ENCODE measurements at regions not wholly inside any gene's neighbourhood (a gene's known extent, or its start where the extent isn't known, plus 50 kb on each side); places are given as distances from the start of the nearest gene placed in this dataset.
"Not testable (repeated sequence)": the region's sequence is repeated elsewhere in the genome, so short reads cannot be mapped to it uniquely, and the experiment has no call there.

DNA sequence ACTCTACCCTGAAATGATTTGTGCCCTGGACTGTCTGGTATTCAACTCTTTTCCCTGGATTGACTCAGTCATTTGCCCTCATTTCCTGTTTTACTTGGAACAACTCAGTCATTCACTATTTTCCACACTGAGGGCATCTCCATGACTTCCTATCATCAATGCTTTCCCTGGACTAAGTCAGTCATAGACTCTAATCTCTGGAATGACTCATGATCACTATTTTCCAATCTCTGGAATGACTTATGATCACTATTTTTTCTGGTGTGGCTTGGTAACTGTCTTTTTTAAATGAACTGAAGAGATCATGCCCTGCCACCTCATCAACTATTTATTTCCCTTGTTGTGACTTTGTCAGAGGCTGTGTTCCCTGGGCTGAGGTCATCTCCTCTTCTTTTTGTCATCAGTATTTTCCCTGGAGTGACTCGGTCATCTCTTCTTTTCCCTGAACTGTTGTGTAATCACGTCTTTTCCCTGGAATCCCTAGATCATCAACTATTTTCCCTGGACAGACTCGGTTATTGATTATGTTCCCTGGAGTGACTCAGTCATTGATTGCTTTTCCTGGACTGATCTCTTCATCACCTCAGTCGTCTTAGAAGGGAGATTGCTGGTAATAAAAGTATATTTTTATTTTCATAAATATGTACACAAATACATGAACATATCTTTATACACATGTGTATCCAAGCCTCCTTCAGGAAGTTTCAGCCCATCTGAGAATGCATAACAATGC is 327.1 kb upstream of the VCX start:
- no peak for DNase-seq (ENCODE audit: low read depth)

DNA sequence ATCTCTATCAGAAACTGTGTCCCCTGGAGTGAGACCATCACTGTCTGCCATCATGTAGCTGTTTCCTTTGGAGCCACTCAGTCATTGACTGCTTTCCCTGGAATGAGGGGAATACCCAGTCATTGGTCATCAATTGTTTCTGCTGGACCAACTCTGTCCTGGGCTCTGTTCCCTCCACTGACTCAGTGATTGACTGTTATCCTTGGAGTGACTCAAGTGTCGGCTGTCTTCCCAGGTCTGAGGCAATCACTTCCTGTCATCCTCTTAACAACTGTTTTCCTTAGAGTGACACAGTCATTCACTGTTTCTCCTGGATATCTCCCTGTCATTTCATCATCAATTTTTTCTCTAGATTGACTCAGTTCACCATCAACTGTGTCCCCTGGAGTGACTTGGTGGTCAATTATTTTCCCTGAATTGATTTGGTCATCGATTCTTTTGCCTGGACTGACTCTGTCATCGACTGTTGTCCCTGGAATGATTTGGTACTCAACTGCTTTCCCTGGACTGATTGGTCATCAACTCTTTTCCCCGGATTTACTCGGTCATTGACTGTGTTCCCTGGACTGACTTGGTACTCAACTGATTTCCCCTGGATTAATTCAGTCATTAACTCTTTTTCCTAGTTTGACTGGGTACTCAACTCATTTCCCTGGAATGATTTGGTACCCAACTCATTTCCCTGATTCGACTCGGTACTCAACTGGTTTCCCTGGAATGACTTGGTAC is 327.9 kb upstream of the VCX start:
- peak; percentile 1 for DNase-seq (ENCODE audit: low read depth)

DNA sequence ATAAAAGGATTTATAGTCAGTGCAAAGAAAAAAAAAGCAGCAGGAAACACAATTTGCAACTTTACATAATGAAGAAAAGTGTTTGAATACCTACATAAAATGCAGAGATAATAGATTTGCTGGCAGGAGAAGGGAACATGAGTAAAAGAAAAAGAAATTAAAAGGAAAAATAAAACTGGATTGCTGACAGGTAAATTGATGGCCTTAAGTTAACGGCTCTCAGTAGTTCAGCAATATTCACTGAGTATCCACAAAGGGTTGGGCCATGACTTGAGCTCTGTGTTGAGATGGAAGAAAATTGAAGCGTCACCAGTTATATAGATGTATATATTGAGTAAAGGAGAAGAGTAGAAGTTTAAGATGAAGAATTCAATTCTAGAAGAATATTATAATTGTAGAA is 330.1 kb upstream of the VCX start:
- no peak for DNase-seq (ENCODE audit: low read depth)

DNA sequence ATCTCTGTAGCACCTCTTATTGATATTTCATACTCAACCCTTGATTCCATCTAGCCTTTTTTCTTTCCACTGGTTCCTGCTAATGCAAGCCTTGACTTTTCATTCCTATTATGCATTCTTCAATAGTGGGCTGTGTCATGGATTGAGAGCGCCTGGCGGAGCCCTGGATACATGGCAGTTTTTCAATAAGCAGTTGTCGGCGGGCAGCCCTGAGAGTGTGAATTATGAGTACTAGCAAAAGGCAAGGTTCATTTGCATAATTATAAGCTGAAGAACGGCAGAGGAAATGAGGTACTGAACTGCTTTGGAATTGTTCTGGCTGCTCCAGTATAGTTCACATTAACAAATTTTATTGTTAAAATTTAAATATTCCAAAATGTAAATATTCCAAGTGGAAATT is 339.7 kb upstream of the VCX start:
- DNase-seq (ENCODE audit: low read depth): no peak

DNA sequence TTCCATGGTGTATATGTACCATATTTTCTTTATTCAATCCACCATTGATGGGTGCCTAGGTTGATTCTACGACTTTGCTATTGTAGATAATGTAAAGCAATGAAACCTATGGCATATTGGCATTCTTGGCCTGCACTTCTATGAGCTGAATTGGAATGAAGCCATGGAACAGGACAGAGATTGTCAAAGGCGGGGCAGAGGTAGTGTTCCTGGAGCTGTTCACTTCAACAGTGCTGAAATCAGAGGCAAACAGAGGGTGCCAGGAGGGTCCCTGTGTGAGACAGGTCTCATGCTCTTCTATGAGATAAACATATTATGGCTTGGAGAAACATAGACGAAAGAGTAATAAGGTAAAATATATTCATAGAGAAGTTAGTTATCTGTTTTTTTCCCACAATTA is 342.6 kb upstream of the VCX start:
- no peak for DNase-seq (ENCODE audit: low read depth)

DNA sequence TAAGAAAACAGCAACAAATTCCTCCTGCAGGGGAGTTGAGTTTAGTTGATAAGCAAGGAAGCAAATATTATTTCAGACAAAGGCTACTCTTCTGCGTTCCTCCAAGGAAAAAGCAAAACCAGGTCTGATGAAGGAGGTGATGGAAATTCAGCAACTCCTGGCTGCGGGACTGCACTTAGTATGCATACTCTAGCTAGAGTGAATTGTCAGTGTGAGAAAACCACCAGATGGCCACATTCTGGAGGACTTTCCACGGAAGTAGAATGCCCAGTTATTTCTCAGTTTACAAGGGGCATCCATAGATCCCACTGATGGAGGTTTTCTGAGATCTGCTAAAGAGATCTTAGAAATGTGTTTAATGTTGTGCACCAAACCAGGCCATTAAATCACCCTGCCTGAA is 338.6 kb upstream of the PUDP start:
- no peak for DNase-seq (ENCODE audit: low read depth)

DNA sequence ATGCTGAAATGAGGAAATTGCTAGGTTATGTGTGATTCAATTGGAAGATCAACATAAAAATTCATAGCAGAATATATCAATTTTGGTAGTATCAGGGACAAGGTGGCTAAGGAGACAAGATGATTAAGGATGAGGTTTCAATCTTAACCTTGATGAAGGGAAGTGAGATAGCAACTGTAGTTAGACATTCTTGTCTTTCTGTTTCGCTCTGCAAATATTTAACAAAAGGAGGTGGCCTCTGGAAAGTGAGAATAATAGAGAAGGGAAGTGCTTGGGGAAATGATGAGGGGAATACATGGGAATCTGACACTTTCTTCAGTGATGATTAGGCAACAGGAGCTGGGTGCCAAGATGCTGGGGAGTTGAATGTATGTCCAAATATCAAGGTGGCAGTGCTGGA is 337.1 kb upstream of the PUDP start:
- no peak for DNase-seq (ENCODE audit: low read depth)

DNA sequence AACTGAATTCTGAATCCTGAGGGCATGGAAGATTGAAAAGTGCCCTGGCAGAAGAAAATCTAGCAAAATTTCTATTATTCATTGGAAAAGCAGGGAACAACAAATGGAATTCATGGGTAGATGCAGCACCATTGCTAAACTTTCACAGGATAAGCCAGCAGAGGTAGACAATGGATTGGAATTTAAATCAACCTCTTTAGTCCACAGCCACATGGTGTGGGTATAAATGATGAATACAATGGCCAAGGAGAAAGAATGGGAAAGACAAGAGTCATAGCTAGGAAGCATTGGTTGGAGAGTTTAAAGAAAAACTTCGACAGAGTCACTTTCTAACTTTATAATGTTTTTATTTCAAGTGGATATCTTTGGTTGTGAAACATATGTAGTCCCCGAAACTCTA is 332.8 kb upstream of the PUDP start:
- DNase-seq (ENCODE audit: low read depth): no peak

DNA sequence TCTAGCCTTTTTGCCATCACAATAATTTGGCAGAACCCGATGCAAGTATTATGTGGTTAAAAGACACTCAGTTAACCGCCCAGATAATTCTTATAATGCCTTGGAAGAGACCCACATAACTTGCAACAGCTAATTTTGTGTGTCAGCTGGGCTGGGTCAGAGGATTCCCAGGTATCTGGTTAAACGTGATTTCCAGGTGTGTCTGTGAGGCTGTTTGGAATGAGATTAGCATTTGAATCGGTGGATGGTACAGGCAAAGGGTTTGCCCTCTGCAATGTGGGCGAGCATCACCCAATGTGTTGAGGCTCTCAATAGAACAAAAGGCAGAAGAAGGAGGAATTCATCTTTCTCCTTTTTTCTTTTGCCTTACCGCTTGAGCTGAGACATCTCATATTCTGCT is 314.2 kb upstream of the PUDP start:
- DNase-seq (ENCODE audit: low read depth): no peak

DNA sequence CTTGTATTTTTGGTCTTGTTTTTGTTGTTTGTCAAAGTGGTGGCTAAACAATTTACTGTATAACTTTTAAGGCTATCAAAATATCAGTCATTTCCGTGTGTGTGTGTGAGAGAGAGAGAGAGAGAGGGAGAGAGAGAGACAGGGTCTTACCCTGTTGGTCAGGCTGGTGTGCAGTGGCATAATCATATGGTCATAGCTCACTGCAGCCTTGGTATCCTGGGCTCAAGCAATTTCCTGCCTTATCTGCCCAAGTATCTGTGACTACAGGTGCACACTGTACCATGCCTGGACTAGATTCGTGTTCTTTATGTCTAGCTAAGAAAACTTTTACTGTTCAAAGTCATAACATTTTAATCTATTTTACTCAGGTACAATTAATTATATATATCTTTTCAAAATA is 313.1 kb upstream of the PUDP start:
- DNase-seq (ENCODE audit: low read depth): not testable (repeated sequence)

DNA sequence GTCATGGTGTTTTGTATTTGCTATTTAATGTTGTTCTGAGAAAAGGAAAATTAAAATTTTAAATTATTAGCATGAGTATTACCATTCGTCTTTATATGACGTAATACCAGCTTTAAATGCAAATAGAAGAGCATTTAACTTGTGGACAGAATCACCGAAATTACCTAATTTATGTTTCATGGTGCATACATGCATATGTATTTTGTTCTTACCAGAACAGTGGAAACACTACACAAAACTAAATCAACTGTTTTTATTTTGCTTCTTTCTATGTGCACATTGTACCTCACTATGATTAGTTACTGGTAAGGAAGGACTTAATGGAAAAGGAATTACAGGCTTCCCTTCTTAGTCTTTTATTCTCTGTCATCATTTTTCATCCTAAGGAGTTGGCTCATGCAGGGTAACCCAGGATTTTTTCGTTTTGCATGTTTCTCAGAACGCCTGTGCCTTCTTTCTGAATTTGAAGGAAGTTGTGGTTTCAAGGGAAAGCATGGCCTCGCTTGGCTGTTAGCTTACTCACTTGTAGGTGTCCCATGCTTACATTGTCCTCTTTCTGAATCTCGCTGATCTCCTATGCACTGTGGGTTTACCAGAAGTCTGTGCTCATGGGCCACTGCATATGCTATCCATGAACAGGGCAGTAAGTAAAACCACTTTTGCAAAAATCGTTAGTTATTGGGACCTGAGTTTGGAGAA is 300.0 kb upstream of the PUDP start:
- no peak for DNase-seq (ENCODE audit: low read depth)

DNA sequence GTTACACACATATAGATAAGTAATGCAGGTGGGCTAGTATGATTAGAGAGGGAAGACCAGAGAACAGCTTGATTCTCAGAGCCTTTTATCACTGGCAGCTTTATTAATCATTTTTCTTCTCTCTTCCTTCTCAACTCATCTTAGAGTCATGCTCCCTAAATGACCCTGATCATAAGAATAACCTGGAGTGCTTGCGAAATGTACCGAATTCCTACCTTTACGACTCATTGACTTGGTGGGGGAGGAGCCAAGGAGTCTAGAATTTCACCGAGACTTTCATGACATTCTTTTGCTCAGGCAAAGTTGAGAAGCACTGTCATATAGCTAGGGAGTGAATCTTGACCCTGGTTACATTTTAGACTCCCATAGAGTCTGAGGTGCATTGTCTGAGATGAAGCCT is 298.9 kb upstream of the PUDP start:
- DNase-seq (ENCODE audit: low read depth): no peak

DNA sequence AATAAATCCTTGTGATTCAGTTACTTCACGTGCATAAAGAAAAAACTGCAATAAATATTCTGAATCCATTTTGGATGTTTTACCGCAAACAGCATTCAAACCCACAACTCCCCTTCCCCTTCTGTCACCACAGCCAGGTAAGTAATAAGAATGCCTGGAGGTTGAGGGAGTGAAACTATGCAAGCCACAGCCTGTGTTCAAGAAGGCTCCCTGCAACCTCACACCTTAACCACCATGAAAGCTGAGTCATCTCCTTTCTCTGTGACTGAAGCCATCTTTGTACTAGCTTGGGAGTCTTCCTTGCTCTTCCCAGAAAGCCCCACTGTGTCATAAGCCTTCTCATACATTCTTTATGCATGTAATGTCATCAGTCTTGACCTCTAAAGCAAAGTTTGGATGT is 297.0 kb upstream of the PUDP start:
- DNase-seq (ENCODE audit: low read depth): no peak

DNA sequence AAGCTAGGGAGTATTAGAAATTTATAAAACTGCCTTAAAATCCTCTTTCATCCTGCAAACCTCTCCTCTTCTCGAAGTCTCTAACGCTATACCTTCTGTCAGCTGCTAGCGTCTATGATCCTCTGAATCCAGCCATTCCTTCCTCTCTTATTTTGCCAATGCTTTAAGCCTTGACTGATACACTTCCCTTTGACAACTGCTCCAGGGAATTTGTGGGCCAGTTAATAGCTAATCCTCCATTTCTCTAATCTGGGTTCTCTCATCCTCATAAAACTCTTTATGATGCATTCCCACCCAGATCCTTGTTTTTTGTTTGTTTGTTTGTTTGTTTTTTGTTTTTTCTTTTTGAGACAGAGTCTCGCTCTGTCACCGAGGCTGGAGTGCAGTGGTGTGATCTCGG is 293.6 kb upstream of the PUDP start:
- no peak for DNase-seq (ENCODE audit: low read depth)

DNA sequence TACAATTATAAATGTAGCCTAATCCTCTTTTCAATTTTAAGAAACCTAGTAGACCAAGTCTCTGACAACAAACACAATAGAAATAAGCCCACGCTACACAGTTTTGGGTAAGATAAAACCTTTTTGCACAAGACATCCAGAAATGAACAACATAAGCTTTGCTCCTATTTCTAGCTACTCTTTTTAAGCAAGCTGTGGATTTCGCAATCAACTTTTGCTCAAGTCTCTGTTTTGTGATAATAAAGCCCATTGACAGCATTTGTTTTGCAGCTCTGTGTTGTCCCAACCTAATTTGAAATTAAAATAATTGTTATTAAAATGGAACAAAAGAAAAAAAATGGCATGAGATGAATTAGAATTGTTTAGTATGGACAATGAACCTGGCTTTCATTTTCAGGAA is 287.9 kb upstream of the PUDP start:
- peak; percentile 0 for DNase-seq (ENCODE audit: low read depth)

DNA sequence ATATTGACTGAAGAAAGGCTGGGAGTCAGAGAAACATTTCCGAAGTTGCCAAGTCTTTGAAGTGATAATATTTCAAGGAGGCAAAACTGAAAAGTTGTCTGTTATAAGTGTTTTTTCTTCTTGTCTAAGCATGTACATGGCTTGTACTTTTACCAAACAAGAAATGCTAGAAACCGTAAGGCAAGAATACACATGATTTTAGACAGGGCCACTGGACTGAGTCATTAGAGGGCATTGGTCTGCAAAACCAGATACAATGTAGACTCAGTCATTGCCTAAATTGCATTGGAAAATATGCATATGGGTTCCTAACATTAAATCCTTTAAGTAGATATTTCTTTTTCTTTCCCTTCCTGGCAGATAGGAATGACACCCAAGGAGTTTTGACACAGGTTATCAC is 284.9 kb upstream of the PUDP start:
- DNase-seq (ENCODE audit: low read depth): no peak

DNA sequence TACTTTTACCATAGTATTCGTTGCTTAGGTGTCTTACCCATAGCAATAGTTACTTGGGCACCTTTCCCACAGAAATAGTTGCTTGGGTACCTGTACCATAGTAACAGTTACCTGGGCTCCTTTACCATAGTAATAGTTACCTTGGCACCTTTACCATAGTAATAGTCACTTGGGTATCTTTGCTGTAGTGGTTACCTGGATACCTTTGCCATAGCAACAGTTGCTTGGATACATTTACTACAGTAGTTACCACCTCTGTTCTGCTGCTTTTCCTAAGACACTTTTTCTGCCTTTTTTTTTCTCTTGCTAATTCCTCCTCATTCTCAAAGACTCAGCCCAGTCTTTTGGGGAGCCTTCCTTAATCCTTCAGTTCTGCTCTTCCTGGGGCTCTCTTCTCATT is 272.8 kb upstream of the PUDP start:
- DNase-seq (ENCODE audit: low read depth): no peak

DNA sequence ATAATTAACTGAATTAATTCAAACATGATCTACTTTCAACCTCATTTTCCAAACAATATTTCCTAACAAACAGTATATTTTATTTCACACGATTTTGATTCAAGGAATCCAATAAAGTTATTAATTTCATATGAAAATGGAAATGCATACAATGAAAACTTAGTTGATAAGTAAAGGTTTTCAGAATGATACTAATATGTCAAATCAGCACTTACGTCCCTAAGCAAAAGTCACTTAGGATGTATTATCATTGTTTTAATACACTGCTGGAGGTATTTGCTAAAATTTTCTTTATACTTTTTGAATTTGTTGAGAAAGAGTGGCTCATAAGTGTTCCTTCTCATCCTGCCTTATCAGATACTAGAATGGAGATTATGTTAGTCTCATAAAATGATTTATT is 266.8 kb upstream of the PUDP start:
- DNase-seq (ENCODE audit: low read depth): no peak

DNA sequence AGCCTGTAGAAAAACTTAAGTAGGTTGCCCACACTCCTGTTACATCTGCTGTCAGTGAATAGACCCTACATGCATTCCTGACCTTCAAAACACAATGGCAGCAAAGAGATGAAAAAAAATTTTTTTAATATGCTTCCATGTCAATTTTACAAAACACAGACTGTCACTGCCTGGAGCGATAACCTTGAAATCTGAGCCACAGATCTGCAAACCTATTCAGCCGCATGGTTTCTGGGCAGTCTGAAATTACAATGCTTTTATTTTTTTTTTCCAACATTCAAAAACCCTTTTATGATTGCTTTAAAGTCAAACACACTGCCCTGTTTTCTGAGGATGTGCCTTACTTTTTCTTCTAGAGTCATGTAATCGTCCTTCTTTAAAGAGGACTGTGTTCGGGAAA is 264.9 kb upstream of the PUDP start:
- no peak for DNase-seq (ENCODE audit: low read depth)

DNA sequence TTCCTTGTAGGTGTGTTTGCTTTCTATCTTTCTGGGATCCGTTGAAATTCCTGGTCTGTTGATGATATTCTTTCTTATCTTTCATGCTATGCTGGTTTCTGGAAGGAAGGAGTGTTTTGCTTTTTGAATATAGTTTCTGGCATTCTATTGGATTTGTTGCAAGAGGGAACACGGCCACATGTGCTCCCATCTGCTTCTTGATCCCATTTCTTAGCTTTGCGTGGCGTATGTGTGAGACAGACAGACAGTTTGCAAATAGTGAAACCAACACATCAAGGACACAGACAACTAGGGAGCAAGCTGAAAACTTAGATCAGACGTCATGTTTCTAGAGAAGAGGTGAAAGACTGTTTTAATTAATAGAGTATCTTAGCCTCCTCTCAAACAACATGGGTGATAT is 261.9 kb upstream of the PUDP start:
- DNase-seq (ENCODE audit: low read depth): no peak

DNA sequence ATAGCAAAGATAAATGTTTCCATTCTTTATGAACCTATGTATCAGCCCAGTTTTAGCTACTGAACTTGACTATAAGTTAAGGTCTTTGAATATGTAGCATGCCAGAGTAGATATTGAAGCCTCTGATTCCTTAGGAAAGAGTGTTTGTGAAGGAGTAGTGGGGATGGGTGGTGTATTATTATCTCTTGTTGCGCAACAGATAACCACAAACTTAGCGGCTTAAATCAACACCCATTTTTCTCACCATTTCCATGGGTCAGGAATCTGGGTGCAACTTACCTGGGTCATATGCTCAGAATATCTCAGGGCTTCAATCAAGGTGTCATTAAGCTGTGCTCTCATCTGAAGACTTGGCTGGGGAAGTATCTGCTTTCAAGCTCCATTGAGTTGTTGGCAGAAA is 251.4 kb upstream of the PUDP start:
- DNase-seq (ENCODE audit: low read depth): no peak

DNA sequence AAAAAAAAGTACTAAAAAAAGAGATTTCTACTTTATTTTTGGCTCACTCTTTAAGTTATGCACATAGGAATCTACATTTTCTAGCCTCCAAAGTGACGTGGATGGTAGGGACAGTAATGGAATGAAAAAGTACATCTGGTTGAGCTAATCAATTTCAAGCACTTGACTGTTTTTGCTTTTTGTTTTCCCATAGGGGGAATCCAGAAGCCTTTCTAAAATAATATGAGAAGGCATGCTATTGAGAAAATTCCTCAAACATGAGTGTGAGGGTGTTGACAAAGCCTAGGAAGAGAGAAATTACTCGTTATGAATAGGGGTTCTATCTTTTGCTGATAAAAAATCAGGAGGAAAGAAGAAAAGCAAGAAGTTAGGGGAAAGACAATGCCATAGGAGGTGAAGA is 242.5 kb upstream of the PUDP start:
- DNase-seq (ENCODE audit: low read depth): no peak

DNA sequence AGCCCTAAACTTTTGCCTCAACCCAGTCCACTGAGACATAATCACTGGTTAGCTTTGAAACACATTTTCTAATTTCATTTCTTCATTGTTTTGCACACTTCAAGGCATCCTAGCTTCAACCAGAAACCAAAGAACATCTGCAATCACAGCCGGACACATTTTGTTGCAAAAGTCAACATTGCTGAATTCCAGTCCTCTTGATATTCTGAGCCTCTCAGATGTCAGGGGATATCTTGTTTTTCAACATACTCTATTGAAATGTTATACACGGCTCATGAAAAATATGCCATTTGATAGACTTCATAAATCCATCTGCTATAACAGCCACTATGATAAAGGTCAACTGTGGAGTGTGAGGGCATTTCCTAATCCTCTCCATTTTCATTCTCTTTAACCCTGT is 241.6 kb upstream of the PUDP start:
- DNase-seq (ENCODE audit: low read depth): no peak

DNA sequence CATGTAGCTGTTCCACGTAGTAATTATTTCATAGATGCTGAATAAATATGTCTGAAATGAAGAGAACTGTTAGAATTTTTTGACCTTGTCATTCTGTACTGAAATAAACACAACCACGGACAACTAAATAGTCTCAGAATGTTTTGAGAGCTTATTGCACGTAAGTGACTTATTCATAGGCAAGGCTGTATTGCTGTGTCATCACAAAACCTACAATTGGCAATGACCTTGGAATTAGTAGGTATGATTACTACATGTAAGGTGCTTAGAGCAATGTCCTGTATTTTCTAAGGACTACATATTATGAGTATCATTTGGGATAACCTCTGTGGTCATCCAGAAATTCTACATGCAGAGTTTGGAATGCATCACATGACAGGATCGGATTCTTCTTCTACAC is 237.2 kb upstream of the PUDP start:
- DNase-seq (ENCODE audit: low read depth): no peak
